ENCODE measurements at regions not wholly inside any gene's neighbourhood (a gene's known extent, or its start where the extent isn't known, plus 50 kb on each side); places are given as distances from the start of the nearest gene placed in this dataset.

GRCh38 chr16:11422381-11423314, 77.4 kb downstream of the RMI2 start:
- Histone ChIP-seq H3K9me3 (no peaks in the 10 kb centered on the region), H3K27me3 (no peaks in the 10 kb centered on the region), H3K36me3 (no peaks in the 10 kb centered on the region), H3K27ac (no peak overlapping the region), H3K4me1 (no peaks in the 10 kb centered on the region), H3K4me3 (no peak overlapping the region)
- no peak for DNase-seq
- no peak for TF ChIP-seq CTCF (IDR thresholded peaks at IDR 0.05)
- no peak for TF ChIP-seq POLR2A (IDR thresholded peaks at IDR 0.05)
- intact Hi-C loops (cut with DNase I; ENCODE audit: low total_unique reads), result no loop called here

- Histone ChIP-seq H3K4me3 (no peak overlapping the region), H3K27ac (no peak overlapping the region), H3K36me3 (no peaks in the 10 kb centered on the region), H3K27me3 (no peaks in the 10 kb centered on the region), H3K9me3 (no peaks in the 10 kb centered on the region), H3K4me1 (no peaks in the 10 kb centered on the region)
- DNase-seq, result no peak
- no peak for TF ChIP-seq POLR2A (IDR thresholded peaks at IDR 0.05)
- TF ChIP-seq CTCF (IDR thresholded peaks at IDR 0.05), result no peak
- intact Hi-C loops (cut with DNase I; ENCODE audit: low total_unique reads), result no loop called here
Observed at GRCh38 chr16:11423315-11424117, 78.3 kb downstream of the RMI2 start.

- no peak for DNase-seq
- H3K36me3 ChIP-seq, result no peaks in the 10 kb centered on the region
- no peaks in the 10 kb centered on the region for H3K27me3 ChIP-seq
- no peaks in the 10 kb centered on the region for H3K4me1 ChIP-seq
- intact Hi-C loops (cut with DNase I; ENCODE audit: low total_unique reads), result no loop called here
- no peak overlapping the region for H3K27ac ChIP-seq
- TF ChIP-seq CTCF (IDR thresholded peaks at IDR 0.05) (no peak), POLR2A (IDR thresholded peaks at IDR 0.05) (no peak)
- no peaks in the 10 kb centered on the region for H3K9me3 ChIP-seq
- no peak overlapping the region for H3K4me3 ChIP-seq
Observed at GRCh38 chr16:11424118-11424460, 78.8 kb downstream of the RMI2 start.

- Histone ChIP-seq H3K9me3 (no peaks in the 10 kb centered on the region), H3K4me3 (no peak overlapping the region), H3K27ac (no peak overlapping the region), H3K4me1 (no peaks in the 10 kb centered on the region), H3K27me3 (no peaks in the 10 kb centered on the region), H3K36me3 (no peaks in the 10 kb centered on the region)
- TF ChIP-seq POLR2A (IDR thresholded peaks at IDR 0.05) (no peak), CTCF (IDR thresholded peaks at IDR 0.05) (no peak)
- no peak for DNase-seq
- intact Hi-C loops (cut with DNase I; ENCODE audit: low total_unique reads), result no loop called here
Observed at GRCh38 chr16:11425140-11425539, 79.9 kb downstream of the RMI2 start.

GRCh38 chr16:11428623-11428953, 83.3 kb downstream of the RMI2 start:
- intact Hi-C loops (cut with DNase I; ENCODE audit: low total_unique reads), result no loop called here
- no peaks in the 10 kb centered on the region for H3K4me1 ChIP-seq

More at GRCh38 chr16:11428623-11428953, 83.3 kb downstream of the RMI2 start:
- H3K27me3 ChIP-seq, result no peaks in the 10 kb centered on the region
- H3K4me3 ChIP-seq, result no peak overlapping the region
- H3K27ac ChIP-seq, result no peak overlapping the region
- H3K36me3 ChIP-seq, result no peaks in the 10 kb centered on the region
- no peaks in the 10 kb centered on the region for H3K9me3 ChIP-seq
- TF ChIP-seq CTCF (IDR thresholded peaks at IDR 0.05), result no peak
- TF ChIP-seq POLR2A (IDR thresholded peaks at IDR 0.05), result no peak
- DNase-seq, result no peak

Data from uterus (tissue), 3 donors.